HG02759 (cell line): ENCODE measurements at regions not wholly inside any gene's neighbourhood (a gene's known extent, or its start where the extent isn't known, plus 50 kb on each side); places are given as distances from the start of the nearest gene placed in this dataset.

Experiments used
- ATAC-seq: cut with Tn5 transposase; IDR thresholded peaks from one replicate; pipeline ENCODE4 v1.9.1; 2021; ENCODE audit warnings: mild to moderate bottlenecking, moderate library complexity; ENCODE audit not compliant: unreplicated experiment

GRCh38 chr4:152164561-152164960 lies 371.3 kb downstream of the FBXW7 start:
- no peak for ATAC-seq

DNA sequence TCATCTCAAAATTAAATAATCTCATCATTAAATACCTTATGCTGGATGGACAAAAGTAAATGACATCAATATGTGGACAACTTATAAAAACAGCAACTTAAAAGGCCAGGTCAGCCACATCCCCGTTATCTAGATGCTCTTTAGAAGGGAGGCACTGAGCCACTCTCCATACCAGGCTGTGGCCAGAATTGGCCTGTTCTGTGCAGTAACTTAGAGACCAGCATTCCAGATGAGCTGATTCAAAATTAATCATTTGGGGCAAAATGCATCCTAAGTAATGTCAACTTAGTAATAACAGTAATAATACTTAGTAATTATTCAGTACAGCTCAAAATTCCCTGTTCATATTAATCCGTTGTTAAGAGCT lies 373.6 kb downstream of the FBXW7 start:
- no peak for ATAC-seq

GRCh38 chr4:152161676-152162330 lies 374.1 kb downstream of the FBXW7 start:
- ATAC-seq = no peak

DNA sequence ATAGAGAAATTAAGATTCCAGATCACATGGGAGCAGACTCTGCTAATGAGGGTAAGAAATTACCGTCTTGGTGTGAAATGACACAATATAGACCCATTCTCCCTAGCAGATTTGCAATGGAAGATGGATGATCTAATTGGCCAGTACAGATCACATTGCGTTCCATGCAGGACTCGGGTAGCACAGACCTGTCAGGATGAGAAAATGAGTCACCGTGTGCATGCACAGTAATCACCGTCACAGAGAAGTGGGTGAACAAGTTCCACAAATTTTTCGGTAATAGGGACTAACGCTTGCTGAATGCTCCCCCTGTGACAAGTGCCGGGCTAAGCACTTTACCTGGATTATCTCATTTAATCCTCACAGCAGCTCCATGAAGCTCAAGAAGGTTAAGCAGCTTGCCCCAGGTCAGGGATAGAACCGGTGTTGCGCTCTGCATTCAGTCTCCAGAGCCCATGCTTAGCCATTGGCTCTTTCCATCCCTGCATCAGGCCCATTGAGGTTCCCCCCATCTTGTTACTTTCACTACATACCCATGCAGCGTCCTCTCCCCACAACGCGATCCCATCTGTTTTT lies 375.6 kb downstream of the FBXW7 start:
- no peak for ATAC-seq

DNA sequence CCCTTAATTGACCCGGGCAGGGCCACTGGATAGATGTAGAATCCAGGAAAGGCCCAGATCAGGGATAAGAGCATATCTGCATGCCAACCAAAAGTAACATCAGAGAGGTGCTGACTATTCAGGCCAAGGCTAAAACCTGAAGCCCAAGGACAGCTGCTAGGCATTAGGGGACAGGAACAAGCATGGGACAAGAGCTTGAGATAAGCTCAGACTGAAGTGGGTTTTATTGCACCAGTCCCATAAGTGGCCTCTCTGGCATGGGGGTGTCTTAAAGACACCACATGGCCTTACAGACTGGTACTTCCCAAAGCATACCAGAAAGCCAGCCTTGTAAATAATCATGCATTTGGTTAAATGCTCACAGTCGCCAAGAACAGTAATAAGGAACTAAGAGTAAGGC lies 376.1 kb downstream of the FBXW7 start:
- no peak for ATAC-seq

- ATAC-seq = no peak
Observed at GRCh38 chr4:152158225-152158624, 377.7 kb downstream of the FBXW7 start.

DNA sequence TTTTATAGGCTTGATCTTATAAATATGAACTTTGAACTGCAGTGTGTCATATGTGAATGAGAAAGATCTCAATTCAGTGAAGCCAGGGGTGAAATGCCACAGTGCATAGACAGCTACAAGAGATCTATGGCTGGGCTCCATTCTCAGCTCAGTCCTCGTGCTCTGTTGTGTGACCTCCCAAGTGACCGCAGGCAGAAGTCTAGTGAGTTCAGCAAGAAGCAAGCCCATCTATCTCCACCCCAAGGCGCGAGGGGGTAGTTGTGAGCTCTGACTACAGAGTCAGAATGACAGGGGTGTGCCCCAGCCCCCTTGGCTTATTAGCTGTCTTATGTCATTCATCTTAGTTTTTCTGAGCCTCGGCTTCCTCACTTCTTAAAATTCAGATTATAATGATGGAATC lies 378.3 kb downstream of the FBXW7 start:
- no peak for ATAC-seq

DNA sequence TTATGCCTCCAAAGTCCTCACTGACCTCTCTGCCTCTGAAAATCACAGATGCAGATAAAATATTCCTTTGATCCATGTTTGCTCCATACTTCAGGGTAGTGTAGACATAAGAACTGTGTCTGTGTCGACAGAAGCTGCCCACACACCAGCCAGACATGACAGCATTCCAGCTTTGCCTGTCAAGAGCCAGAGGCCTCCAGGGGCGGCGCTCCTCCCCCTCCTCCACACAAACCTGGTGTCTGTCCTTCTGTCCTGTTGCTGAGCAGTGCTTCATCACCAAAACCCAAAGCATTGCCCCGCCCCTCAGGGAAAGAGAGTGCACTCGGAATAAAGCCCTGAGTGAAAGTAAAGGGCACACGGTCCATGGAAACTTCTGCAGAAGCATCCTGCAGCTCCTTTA lies 379.4 kb downstream of the FBXW7 start:
- no peak for ATAC-seq

GRCh38 chr4:152155070-152155469 lies 380.8 kb downstream of the FBXW7 start:
- ATAC-seq = no peak

DNA sequence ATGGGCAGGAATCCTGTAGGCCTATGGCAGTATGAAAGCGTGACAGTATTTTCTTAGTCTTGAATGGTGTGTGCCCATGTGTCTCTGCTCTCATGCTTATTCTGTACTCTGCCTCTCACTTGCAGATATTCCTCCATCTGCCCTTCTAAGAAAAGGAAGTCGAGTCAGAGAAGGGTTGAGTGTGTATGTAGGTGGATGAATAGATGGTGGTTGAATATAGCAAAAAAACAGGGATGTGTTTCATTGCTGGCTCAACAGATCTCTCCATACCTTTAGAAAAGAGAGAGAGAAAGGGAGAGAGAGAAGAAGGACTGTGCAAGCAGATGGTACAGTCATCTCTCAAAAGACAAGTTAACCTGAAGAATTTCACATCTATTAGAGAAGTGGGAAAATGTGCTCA lies 381.5 kb downstream of the FBXW7 start:
- ATAC-seq = no peak

DNA sequence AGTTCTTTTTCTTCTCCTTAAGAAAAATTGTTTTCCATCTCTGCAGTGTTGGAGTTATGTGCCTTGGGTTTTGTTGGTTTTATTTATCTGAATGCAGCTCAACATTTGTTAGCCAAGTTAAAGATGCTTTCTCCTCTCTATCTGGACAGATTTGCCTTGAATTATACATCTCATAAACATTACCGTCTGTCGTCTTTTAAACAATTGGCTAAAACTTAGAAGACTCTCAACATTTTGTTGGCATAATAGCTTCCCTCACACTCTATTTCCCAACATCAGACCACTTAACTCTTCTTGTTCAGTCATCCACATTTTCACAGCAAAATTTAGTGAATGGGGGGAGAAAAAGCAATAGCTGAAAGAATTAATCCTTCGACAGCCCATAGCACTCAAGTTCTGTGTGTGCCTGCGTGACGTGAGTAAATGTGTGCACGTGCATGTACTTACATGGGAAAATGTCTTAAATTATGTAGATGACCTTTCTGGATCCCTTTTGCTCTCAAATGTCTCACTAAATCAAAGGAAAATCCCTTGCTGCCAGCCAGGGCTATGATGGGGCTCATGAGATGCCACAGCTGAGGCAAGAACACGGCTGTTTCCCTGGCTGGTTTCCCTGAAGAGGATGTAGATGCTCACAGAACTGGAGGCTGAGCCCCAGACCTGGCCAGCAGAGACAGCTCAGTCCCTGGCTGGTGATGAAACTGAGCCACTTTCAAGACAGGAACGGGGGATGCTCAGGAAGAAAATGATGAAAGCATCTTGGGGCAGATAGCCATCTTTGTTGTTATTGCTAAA lies 382.2 kb downstream of the FBXW7 start:
- no peak for ATAC-seq

GRCh38 chr4:152150214-152150613 lies 385.7 kb downstream of the FBXW7 start:
- no peak for ATAC-seq

DNA sequence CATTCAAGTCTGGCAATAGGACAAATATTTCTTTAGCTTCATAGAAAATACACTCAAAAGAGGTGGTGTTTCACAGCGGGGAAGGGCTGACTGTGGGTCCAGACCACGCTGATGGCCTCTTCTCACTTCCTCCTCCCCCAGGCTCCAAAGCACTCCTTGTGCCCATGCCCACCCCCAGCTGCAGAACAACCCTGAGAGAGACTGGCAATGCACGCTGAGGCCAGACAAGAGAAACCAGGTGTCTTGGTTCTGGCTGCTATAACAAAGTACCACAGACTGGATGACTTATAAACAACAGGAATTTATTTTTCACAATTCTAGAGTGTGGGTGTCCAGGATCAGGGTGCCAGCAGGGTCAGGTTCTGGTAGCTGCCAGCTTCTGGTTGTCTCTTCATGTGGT lies 386.1 kb downstream of the FBXW7 start:
- ATAC-seq = no peak

GRCh38 chr4:152148057-152148456 lies 387.2 kb upstream of the GATB start:
- no peak for ATAC-seq

GRCh38 chr4:152146244-152146643 lies 385.4 kb upstream of the GATB start:
- ATAC-seq = no peak

DNA sequence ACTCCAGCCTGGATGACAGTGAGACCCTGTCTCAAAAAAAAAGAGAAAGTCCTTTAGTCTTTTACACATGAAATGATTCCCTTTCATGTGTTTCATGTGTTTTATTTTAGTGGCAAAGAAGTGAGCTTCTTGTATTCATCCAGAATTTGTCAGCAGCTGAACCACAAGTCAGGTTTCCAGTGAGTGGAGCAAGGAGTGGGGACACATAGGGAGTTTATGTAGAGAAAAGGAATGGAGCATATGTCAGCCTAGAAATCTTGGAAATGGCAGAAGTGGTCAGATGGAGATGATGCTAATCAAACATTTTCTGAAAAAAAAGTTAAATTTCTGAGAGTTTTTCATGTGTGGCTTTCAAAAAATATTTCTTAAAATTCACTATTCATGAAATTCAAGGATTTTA lies 383.0 kb upstream of the GATB start:
- no peak for ATAC-seq

- ATAC-seq = no peak
Observed at GRCh38 chr4:152138451-152138850, 377.6 kb upstream of the GATB start.

DNA sequence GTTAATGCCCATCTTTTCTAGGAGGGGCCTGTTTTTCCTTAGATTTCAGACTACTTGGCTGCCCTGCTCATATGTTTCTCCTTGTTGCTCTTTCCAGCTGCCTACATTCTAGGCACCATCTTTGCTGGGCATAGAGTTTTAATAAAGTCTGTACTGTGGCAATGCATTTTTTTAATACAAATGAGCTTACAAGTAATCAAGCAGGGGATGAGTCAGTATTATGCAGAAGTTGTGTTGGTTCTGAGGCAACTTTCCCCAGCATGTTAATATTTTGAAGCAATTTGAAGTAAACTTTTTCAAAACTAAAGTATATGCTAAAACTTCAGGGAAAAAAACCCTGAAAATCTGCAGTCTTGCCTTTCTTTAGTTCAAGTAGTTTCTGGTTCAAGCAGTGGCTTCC lies 372.0 kb upstream of the GATB start:
- ATAC-seq = no peak

DNA sequence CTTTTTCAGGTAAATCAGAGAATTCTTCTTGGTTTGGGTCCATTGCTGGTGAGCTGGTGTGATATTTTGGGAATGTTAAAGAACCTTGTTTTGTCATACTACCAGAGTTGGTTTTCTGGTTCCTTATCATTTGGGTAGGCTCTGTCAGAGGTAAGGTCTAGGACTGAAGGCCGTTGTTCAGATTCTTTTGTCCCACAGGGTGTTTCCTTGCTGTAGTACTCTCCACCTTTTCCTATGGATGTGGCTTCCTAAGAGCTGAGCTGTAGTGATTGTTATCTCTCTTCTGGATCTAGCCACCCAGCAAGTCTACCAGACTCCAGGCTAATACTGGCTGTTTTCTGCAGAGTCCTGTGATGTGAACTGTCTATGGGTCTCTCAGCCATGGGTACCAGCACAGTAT lies 367.5 kb upstream of the GATB start:
- ATAC-seq = no peak

- no peak for ATAC-seq
Observed at GRCh38 chr4:152126238-152126637, 365.4 kb upstream of the GATB start.

DNA sequence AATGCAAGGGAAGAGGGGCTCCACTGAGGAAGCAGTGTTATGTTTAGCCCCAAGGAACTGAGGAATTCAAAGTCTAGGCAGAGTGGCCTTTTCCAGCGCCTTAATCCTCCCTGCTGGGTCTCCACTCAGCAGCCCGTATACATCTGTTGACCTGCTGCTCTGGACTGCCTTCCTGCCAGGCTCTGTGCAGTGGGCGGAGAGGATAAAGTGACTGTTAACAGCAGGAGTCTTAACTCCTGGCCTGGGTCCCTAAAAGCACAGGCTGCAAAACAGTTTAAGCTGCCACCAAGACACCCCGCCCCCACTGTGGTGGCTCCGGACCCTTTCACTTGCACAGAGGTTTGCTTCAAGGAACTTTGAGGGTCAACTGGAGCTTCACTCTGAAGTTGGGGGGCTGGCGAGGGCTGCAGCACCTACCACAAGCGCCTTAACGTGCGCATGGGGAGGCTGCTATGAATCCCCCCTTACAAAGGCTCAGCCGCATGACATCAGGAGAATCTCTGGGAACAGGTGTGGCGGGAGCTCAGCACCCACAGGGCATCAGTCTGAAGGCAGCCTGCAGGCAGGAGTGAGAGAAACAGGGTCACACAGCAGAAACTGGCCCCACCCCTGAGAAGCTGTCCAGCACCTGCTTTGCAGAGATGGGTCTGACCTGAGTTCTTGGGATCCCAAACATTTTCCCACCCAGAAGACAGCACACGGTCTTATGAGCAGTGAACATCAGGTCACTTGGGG lies 358.2 kb upstream of the GATB start:
- ATAC-seq = no peak
